Colonic mucosa (tissue), 4 donors: ENCODE measurements at regions not wholly inside any gene's neighbourhood (a gene's known extent, or its start where the extent isn't known, plus 50 kb on each side); places are given as distances from the start of the nearest gene placed in this dataset.

ENCODE experiments used
- DNase-seq: peaks from one replicate; pipeline ENCODE4 v3.0.0-alpha.2; 2020
- H3K27ac ChIP-seq: fragments of 200-600 bp; one replicate; pipeline ENCODE4 v1.8.0; 2021
- H3K27me3 ChIP-seq: fragments of 200-600 bp; one replicate; pipeline ENCODE4 v1.8.0; 2021
- H3K36me3 ChIP-seq: fragments of 200-600 bp; one replicate; pipeline ENCODE4 v1.8.0; 2021
- H3K4me1 ChIP-seq: fragments of 200-600 bp; one replicate; pipeline ENCODE4 v1.8.0; 2021; ENCODE audit warnings: mild to moderate bottlenecking
- H3K4me3 ChIP-seq: fragments of 200-600 bp; one replicate; pipeline ENCODE4 v1.8.0; 2021
- H3K9ac ChIP-seq, 2 donors: one replicate each; pipeline ENCODE4 v1.7.0; 2013; ENCODE audit warnings: control low read depth in 2 of 2, low read depth in 2 of 2, low read length in 2 of 2
- H3K9me3 ChIP-seq: fragments of 200-600 bp; one replicate; pipeline ENCODE4 v1.8.0; 2021
- CTCF ChIP-seq: fragments of 200-600 bp; IDR thresholded peaks from one replicate; pipeline ENCODE4 v1.8.0; 2022; ENCODE audit warnings: antibody characterized with exemption, mild to moderate bottlenecking
- intact Hi-C: fragments of 100-400 bp; cut with DNase I; formaldehyde crosslinking; loops from one replicate; pipeline ENCODE4 v1.14.1; 2022
- donor health status: healthy.
- donor health status: DM: no; HTN: no; CAD: no.
- donor health status: DM: no; HTN: no; CAD: no.

GRCh38 chr1:201766131-201766866 lies 62.7 kb upstream of the IPO9 start:
- Histone ChIP-seq H3K4me1 (no peaks in the 10 kb centered on the region), H3K27ac (no peak overlapping the region), H3K4me3 (no peak overlapping the region), H3K9me3 (no peaks in the 10 kb centered on the region), H3K9ac (no peak overlapping the region), H3K36me3 (no peaks in the 10 kb centered on the region), H3K27me3 (no peaks in the 10 kb centered on the region)
- intact Hi-C loops: no loop called here
- TF ChIP-seq CTCF: no peak
- no peak for DNase-seq

- DNase-seq: no peak
- H3K4me1 ChIP-seq: no peaks in the 10 kb centered on the region
- H3K9ac ChIP-seq: no peak overlapping the region
- H3K4me3 ChIP-seq: no peak overlapping the region
- no peak for TF ChIP-seq CTCF
- intact Hi-C loops: no loop called here
- H3K27me3 ChIP-seq: no peaks in the 10 kb centered on the region
- H3K27ac ChIP-seq: no peak overlapping the region
- no peaks in the 10 kb centered on the region for H3K36me3 ChIP-seq
- no peaks in the 10 kb centered on the region for H3K9me3 ChIP-seq
These were observed 61.6 kb upstream of the IPO9 start for GRCh38 chr1:201767339-201767738.

GRCh38 chr1:201769072-201769471 lies 59.9 kb upstream of the IPO9 start:
- no peaks in the 10 kb centered on the region for H3K4me1 ChIP-seq
- H3K27ac ChIP-seq: no peak overlapping the region
- intact Hi-C loops: no loop called here
- no peak overlapping the region for H3K4me3 ChIP-seq
- H3K9ac ChIP-seq: no peak overlapping the region
- no peaks in the 10 kb centered on the region for H3K36me3 ChIP-seq
- no peaks in the 10 kb centered on the region for H3K9me3 ChIP-seq
- H3K27me3 ChIP-seq: no peaks in the 10 kb centered on the region
- no peak for DNase-seq
- no peak for TF ChIP-seq CTCF

GRCh38 chr1:201769966-201770365 lies 59.0 kb upstream of the IPO9 start:
- intact Hi-C loops: no loop called here
- no peak overlapping the region for H3K9ac ChIP-seq
- H3K9me3 ChIP-seq: no peaks in the 10 kb centered on the region
- no peak for DNase-seq
- H3K4me3 ChIP-seq: no peak overlapping the region
- no peaks in the 10 kb centered on the region for H3K4me1 ChIP-seq
- no peak for TF ChIP-seq CTCF
- H3K27ac ChIP-seq: no peak overlapping the region
- no peaks in the 10 kb centered on the region for H3K36me3 ChIP-seq
- H3K27me3 ChIP-seq: no peaks in the 10 kb centered on the region

GRCh38 chr1:201771466-201771865 lies 57.5 kb upstream of the IPO9 start:
- intact Hi-C loops: no loop called here
- H3K4me1 ChIP-seq: no peaks in the 10 kb centered on the region

More at GRCh38 chr1:201771466-201771865, 57.5 kb upstream of the IPO9 start:
- no peak overlapping the region for H3K27ac ChIP-seq
- TF ChIP-seq CTCF: no peak
- H3K9me3 ChIP-seq: no peaks in the 10 kb centered on the region
- no peak overlapping the region for H3K4me3 ChIP-seq
- H3K27me3 ChIP-seq: no peaks in the 10 kb centered on the region
- no peaks in the 10 kb centered on the region for H3K36me3 ChIP-seq
- no peak overlapping the region for H3K9ac ChIP-seq
- no peak for DNase-seq
